HG03135 (cell line): ENCODE measurements at regions not wholly inside any gene's neighbourhood (a gene's known extent, or its start where the extent isn't known, plus 50 kb on each side); places are given as distances from the start of the nearest gene placed in this dataset.
"Not testable (repeated sequence)": the region's sequence is repeated elsewhere in the genome, so short reads cannot be mapped to it uniquely, and the experiment has no call there.

Experiments
- ATAC-seq: cut with Tn5 transposase; IDR thresholded peaks from one replicate; pipeline ENCODE4 v1.9.1; 2021; ENCODE audit warnings: mild to moderate bottlenecking, moderate library complexity; ENCODE audit not compliant: unreplicated experiment

- ATAC-seq: no peak
These were observed 63.5 kb downstream of the SPATA31D1 start for GRCh38 chr9:82052081-82052480.

GRCh38 chr9:82054264-82055015 is 65.9 kb downstream of the SPATA31D1 start:
- no peak for ATAC-seq

GRCh38 chr9:82057805-82058204 is 69.2 kb downstream of the SPATA31D1 start:
- ATAC-seq: no peak

GRCh38 chr9:82061801-82062200 is 73.2 kb downstream of the SPATA31D1 start:
- not testable (repeated sequence) for ATAC-seq

GRCh38 chr9:82062245-82062644 is 73.7 kb downstream of the SPATA31D1 start:
- ATAC-seq: no peak

GRCh38 chr9:82073551-82074543 is 85.3 kb downstream of the SPATA31D1 start:
- ATAC-seq: no peak

- no peak for ATAC-seq
These were observed 91.7 kb downstream of the SPATA31D1 start for GRCh38 chr9:82080265-82080664.

- ATAC-seq: no peak
These were observed 92.9 kb downstream of the SPATA31D1 start for GRCh38 chr9:82081496-82081895.

- no peak for ATAC-seq
These were observed 94.0 kb downstream of the SPATA31D1 start for GRCh38 chr9:82082563-82082962.

- ATAC-seq: no peak
These were observed 100.0 kb downstream of the SPATA31D1 start for GRCh38 chr9:82088591-82088990.

GRCh38 chr9:82090046-82090445 is 101.5 kb downstream of the SPATA31D1 start:
- ATAC-seq: no peak

GRCh38 chr9:82091100-82091499 is 102.5 kb downstream of the SPATA31D1 start:
- ATAC-seq: no peak

GRCh38 chr9:82091610-82092009 is 103.0 kb downstream of the SPATA31D1 start:
- ATAC-seq: no peak

- ATAC-seq: no peak
These were observed 112.9 kb downstream of the SPATA31D1 start for GRCh38 chr9:82101475-82101874.

- no peak for ATAC-seq
These were observed 115.7 kb downstream of the SPATA31D1 start for GRCh38 chr9:82104252-82104651.

GRCh38 chr9:82105729-82106128 is 117.2 kb downstream of the SPATA31D1 start:
- ATAC-seq: no peak

- no peak for ATAC-seq
These were observed 118.0 kb downstream of the SPATA31D1 start for GRCh38 chr9:82106536-82106935.

- no peak for ATAC-seq
These were observed 119.9 kb downstream of the SPATA31D1 start for GRCh38 chr9:82108474-82108873.

- no peak for ATAC-seq
These were observed 120.4 kb downstream of the SPATA31D1 start for GRCh38 chr9:82108941-82109340.

- no peak for ATAC-seq
These were observed 121.1 kb downstream of the SPATA31D1 start for GRCh38 chr9:82109626-82110025.

GRCh38 chr9:82110881-82111280 is 122.3 kb downstream of the SPATA31D1 start:
- no peak for ATAC-seq

- ATAC-seq: no peak
These were observed 126.8 kb downstream of the SPATA31D1 start for GRCh38 chr9:82115331-82115730.
